Chondrocyte (in vitro differentiated cells): ENCODE measurements at regions not wholly inside any gene's neighbourhood (a gene's known extent, or its start where the extent isn't known, plus 50 kb on each side); places are given as distances from the start of the nearest gene placed in this dataset.

Experiments
- DNase-seq: peaks from one replicate; pipeline ENCODE4 v3.0.0; 2021; ENCODE audit warnings: mixed read lengths, low spot score
- H3K27ac Mint-ChIP-seq: one replicate; pipeline ENCODE4 v1.8.0; 2021; ENCODE audit warnings: mild to moderate bottlenecking, moderate library complexity, mixed read lengths; ENCODE audit not compliant: unreplicated experiment
- H3K27me3 Mint-ChIP-seq: 2 replicates; pipeline ENCODE4 v1.8.0; 2021; ENCODE audit warnings: low read depth, mixed read lengths
- H3K36me3 Mint-ChIP-seq: 2 replicates; pipeline ENCODE4 v1.8.0; 2021; ENCODE audit warnings: low read depth, mixed read lengths
- H3K4me1 Mint-ChIP-seq: 2 replicates; pipeline ENCODE4 v1.8.0; 2021; ENCODE audit warnings: low read depth, mild to moderate bottlenecking, mixed read lengths
- H3K4me3 Mint-ChIP-seq: one replicate; pipeline ENCODE4 v1.8.0; 2021; ENCODE audit warnings: mild to moderate bottlenecking, moderate library complexity, mixed read lengths; ENCODE audit not compliant: unreplicated experiment
- H3K9me3 Mint-ChIP-seq: 2 replicates; pipeline ENCODE4 v1.8.0; 2021; ENCODE audit warnings: low read depth, mixed read lengths
- TF ChIP-seq, protein P1 (sequence below): fragments of 200-600 bp; sonication (generic); IDR thresholded peaks from 2 replicates; pipeline ENCODE4 v1.5.0; 2021; ENCODE audit warnings: antibody characterized with exemption, mild to moderate bottlenecking, moderate library complexity

DNA sequence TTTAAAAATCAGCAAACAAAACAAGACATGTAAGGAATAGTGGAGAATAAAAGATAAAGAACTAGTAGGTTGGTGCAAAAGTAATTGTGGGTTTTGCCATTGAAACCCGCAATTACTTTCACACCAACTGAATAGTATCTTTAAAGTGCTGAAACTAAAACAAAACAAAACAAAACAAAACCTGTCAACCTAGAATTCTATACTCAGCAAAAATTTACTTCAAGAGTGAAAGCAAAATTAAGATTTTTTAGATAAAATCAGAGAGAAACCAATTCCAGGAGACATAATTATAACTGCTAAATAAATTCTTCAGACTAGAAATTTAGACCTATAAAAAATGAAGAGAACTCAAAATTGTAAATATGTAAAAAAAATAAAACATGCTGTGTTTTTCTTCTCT, 114.0 kb upstream of the TSPAN2 start:
- no peak overlapping the region for H3K4me3 Mint-ChIP-seq
- peaks cover 5% of the 10 kb centered on the region for H3K36me3 Mint-ChIP-seq
- no peak overlapping the region for H3K27ac Mint-ChIP-seq
- H3K9me3 Mint-ChIP-seq, result peaks cover 25% of the 10 kb centered on the region
- no peaks in the 10 kb centered on the region for H3K27me3 Mint-ChIP-seq
- no peak for DNase-seq
- H3K4me1 Mint-ChIP-seq, result peaks cover 20% of the 10 kb centered on the region
- TF ChIP-seq, protein P1, sequence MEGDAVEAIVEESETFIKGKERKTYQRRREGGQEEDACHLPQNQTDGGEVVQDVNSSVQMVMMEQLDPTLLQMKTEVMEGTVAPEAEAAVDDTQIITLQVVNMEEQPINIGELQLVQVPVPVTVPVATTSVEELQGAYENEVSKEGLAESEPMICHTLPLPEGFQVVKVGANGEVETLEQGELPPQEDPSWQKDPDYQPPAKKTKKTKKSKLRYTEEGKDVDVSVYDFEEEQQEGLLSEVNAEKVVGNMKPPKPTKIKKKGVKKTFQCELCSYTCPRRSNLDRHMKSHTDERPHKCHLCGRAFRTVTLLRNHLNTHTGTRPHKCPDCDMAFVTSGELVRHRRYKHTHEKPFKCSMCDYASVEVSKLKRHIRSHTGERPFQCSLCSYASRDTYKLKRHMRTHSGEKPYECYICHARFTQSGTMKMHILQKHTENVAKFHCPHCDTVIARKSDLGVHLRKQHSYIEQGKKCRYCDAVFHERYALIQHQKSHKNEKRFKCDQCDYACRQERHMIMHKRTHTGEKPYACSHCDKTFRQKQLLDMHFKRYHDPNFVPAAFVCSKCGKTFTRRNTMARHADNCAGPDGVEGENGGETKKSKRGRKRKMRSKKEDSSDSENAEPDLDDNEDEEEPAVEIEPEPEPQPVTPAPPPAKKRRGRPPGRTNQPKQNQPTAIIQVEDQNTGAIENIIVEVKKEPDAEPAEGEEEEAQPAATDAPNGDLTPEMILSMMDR, result no peak

DNA sequence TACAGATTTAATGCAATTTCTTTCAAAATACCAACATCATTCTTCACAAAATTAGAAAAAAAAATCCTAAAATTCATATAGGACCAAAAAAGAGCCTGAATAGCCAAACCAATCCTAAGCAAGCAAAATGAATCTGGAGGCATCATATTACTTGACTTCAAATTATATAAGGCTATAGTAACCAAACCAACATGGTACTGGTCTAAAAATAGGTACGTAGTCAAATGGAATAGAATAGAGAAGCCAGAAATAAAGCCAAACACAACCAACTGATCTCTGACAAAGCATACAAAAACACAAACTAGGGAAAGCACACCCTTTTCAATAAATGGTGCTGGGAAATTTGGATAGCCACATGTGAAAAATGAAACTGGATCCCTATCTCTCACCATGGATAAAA, 112.3 kb upstream of the TSPAN2 start:
- H3K27me3 Mint-ChIP-seq, result no peaks in the 10 kb centered on the region
- TF ChIP-seq, protein P1, result no peak
- H3K9me3 Mint-ChIP-seq, result peaks cover 25% of the 10 kb centered on the region
- DNase-seq, result no peak
- no peak overlapping the region for H3K27ac Mint-ChIP-seq
- H3K4me1 Mint-ChIP-seq, result peaks cover 20% of the 10 kb centered on the region
- H3K4me3 Mint-ChIP-seq, result no peak overlapping the region
- H3K36me3 Mint-ChIP-seq, result peaks cover 5% of the 10 kb centered on the region

DNA sequence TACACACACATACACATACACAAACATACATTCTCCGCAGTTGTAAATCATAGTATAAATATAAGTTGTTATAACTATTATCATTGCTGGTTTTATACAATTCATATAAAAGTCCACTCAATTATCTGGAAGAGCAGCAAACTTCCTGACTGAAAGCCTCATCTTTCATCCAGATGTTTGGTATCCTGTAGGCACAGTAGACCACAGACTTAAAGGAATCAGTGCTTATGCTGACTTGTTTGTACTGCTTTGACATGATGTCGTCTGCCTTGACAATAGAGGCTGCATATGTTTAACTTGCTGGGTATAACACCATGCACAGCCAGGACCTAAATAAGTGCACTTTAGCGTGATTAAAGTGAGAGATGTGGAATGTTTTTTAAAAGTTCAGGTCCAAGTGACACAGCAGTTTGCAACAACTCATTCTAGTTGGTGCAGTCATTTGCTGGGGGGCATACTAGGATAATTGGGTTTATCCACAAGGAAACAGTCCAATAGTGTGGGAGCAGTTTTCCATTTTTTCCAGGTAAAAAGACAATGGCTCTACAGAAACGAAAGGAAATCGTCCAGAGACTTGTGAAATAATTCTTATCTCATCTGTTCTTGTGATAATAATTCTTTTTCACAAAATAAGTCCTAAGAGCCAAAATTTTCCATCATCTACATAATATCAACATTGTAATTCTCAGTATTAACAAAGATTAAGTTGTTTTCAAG, 110.3 kb upstream of the TSPAN2 start:
- peaks cover 24% of the 10 kb centered on the region for H3K4me1 Mint-ChIP-seq
- H3K36me3 Mint-ChIP-seq, result peaks cover 5% of the 10 kb centered on the region
- no peak overlapping the region for H3K4me3 Mint-ChIP-seq
- no peak overlapping the region for H3K27ac Mint-ChIP-seq
- H3K27me3 Mint-ChIP-seq, result no peaks in the 10 kb centered on the region
- TF ChIP-seq, protein P1, result no peak
- DNase-seq, result no peak
- peaks cover 23% of the 10 kb centered on the region for H3K9me3 Mint-ChIP-seq

DNA sequence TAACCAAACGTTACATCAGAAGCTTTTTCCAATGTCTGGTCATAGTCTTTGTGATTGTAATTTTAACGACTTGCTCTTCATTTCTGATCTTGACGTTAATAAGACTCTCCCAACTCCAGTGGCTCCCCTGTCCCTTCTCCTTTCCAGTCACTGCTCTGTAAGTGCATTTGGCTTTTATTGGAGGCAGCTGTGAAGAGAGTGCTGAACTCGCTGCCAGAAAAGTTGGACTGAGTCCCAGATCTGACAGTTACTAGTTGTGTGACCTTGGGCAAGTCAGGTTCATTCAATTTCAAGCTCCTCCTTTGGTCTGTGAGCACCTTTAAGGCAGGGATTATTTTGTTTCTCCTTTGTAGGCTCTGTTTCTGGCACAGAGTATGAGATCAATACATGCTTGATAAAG, 109.6 kb upstream of the TSPAN2 start:
- no peaks in the 10 kb centered on the region for H3K27me3 Mint-ChIP-seq
- peaks cover 27% of the 10 kb centered on the region for H3K4me1 Mint-ChIP-seq
- no peak for DNase-seq
- TF ChIP-seq, protein P1, result no peak
- peaks cover 5% of the 10 kb centered on the region for H3K36me3 Mint-ChIP-seq
- H3K27ac Mint-ChIP-seq, result no peak overlapping the region
- H3K9me3 Mint-ChIP-seq, result peaks cover 18% of the 10 kb centered on the region
- H3K4me3 Mint-ChIP-seq, result no peak overlapping the region

DNA sequence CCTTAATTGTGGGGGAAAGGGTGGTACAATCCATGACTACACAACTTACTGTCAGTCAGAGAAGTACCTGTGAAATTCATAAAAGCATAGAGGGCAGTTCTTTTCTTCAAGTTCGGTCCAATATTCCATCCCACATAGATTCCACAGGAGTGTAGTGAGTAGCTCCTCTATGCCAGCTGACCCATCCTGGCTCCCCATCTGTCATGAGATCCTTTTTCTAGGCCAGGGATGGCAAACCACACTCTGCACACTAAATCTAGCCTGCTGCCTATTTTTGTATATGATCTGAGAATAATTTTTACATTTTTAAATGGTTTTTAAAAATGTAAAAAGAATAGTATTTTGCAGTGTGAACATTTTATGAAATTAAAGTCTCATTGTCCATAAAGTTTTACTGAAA, 107.0 kb upstream of the TSPAN2 start:
- H3K4me1 Mint-ChIP-seq, result peaks cover 42% of the 10 kb centered on the region
- no peak for DNase-seq
- H3K27me3 Mint-ChIP-seq, result no peaks in the 10 kb centered on the region
- no peak overlapping the region for H3K27ac Mint-ChIP-seq
- H3K36me3 Mint-ChIP-seq, result no peaks in the 10 kb centered on the region
- TF ChIP-seq, protein P1, result no peak
- peaks cover 2% of the 10 kb centered on the region for H3K9me3 Mint-ChIP-seq
- no peak overlapping the region for H3K4me3 Mint-ChIP-seq
